ENCODE measurements at regions not wholly inside any gene's neighbourhood (a gene's known extent, or its start where the extent isn't known, plus 50 kb on each side); places are given as distances from the start of the nearest gene placed in this dataset.
"Not testable (repeated sequence)": the region's sequence is repeated elsewhere in the genome, so short reads cannot be mapped to it uniquely, and the experiment has no call there.

DNA sequence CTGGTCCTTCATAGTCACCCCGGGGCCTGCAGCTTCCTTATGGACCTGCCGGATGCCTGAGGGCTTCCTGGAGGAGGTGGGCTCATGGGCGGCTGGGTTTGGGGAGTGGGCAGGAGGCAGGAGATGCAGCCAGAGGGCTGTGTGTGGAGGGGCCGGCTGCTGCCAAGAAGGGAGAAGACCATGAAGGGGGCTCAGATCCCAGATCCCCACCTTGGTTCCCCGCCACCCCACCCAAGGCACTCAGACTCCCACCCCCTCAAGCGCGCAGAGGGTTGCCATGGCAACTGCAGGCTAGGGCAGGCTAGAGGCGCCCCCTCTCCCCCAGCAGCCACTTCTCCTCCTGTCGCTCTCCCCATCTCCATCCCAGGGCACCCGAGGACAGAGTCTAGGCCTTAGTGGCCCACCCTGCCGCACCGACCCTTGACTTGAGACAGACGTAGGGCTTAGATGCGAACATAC is 104.5 kb downstream of the CRLF3 start:
- Mint-ChIP-seq H3K4me3 (ENCODE audit: unreplicated experiment) (no peak overlapping the region), H3K4me1 (ENCODE audit: low read depth) (peaks cover 3% of the 10 kb centered on the region), H3K9me3 (ENCODE audit: low read depth) (no peaks in the 10 kb centered on the region), H3K36me3 (ENCODE audit: low read depth) (peaks cover 2% of the 10 kb centered on the region), H3K27ac (ENCODE audit: unreplicated experiment) (no peak overlapping the region), H3K27me3 (ENCODE audit: low read depth) (no peaks in the 10 kb centered on the region)
- TF ChIP-seq, protein P1, sequence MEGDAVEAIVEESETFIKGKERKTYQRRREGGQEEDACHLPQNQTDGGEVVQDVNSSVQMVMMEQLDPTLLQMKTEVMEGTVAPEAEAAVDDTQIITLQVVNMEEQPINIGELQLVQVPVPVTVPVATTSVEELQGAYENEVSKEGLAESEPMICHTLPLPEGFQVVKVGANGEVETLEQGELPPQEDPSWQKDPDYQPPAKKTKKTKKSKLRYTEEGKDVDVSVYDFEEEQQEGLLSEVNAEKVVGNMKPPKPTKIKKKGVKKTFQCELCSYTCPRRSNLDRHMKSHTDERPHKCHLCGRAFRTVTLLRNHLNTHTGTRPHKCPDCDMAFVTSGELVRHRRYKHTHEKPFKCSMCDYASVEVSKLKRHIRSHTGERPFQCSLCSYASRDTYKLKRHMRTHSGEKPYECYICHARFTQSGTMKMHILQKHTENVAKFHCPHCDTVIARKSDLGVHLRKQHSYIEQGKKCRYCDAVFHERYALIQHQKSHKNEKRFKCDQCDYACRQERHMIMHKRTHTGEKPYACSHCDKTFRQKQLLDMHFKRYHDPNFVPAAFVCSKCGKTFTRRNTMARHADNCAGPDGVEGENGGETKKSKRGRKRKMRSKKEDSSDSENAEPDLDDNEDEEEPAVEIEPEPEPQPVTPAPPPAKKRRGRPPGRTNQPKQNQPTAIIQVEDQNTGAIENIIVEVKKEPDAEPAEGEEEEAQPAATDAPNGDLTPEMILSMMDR (IDR thresholded peaks at IDR 0.05): no peak
- DNase-seq (ENCODE audit: low spot score): peak; percentile 72

DNA sequence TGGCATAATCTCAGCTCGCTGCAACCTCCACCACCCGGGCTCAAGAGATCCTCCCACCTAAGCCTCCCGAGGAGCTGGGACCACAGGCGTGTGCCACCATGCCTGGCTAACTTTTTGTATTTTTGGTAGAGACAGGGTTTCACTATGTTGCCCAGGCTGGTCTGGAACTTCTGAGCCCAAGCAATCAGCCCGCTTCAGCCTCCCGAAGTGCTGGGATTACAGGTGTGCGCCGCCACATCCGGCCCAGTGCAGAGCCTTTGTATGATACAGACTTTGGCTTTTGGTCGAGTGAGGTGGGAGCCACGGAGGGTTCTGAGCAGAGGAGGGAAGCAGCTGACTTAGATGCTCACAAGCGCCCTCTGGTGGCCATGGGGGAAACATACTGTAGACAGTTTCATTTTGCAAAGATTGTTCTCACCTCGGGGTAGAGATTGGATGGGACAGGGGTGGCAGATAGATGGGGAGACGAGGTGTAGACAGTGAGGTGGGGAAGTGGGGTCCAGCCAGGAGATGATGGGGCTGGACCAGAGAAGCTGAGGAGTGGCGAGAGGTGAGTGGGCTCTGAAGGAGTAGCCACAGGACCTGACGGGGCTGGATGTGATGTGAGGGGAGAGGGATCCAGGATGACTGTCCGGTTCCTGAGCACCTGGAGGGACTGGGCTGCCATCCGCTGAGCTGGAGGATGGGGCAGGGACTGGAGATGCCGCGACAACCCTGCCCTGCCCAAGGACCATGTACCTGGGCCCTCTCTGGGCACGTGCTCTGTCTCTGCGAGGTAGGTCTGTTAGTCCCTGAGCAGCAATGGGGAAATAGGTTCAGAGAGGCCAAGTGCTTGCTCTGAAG is 105.1 kb downstream of the CRLF3 start:
- H3K36me3 Mint-ChIP-seq (ENCODE audit: low read depth); H3K4me3 Mint-ChIP-seq (ENCODE audit: unreplicated experiment); H3K27me3 Mint-ChIP-seq (ENCODE audit: low read depth); H3K9me3 Mint-ChIP-seq (ENCODE audit: low read depth); H3K4me1 Mint-ChIP-seq (ENCODE audit: low read depth): not testable (repeated sequence)
- DNase-seq (ENCODE audit: low spot score): peak; percentile 70
- peak overlapping the region; percentile 67 for H3K27ac Mint-ChIP-seq (ENCODE audit: unreplicated experiment)
- TF ChIP-seq, protein P1 (IDR thresholded peaks at IDR 0.05): peak; percentile 84

DNA sequence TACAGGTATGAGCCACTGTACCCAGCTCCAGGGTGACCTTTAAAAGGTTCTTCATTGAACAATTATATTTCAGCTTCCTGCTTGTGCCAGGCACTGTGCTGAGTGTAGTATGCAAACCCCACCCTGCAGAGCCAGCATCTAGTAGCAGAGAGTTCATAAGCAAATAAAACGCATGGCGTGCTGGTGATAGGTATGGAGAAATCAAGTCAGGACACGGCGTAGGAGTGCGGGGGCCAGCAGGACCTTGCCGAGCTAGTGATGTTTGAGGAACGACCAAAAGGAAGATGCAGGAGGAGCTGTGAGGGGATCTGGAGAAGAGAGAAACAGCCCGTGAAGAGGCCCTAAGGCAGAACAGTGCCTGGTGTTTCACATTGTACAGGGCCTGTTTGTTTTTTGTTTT is 105.8 kb downstream of the CRLF3 start:
- not testable (repeated sequence) for H3K27me3 Mint-ChIP-seq (ENCODE audit: low read depth); H3K4me3 Mint-ChIP-seq (ENCODE audit: unreplicated experiment); H3K4me1 Mint-ChIP-seq (ENCODE audit: low read depth); H3K36me3 Mint-ChIP-seq (ENCODE audit: low read depth); H3K9me3 Mint-ChIP-seq (ENCODE audit: low read depth); H3K27ac Mint-ChIP-seq (ENCODE audit: unreplicated experiment)
- peak; percentile 44 for DNase-seq (ENCODE audit: low spot score)

DNA sequence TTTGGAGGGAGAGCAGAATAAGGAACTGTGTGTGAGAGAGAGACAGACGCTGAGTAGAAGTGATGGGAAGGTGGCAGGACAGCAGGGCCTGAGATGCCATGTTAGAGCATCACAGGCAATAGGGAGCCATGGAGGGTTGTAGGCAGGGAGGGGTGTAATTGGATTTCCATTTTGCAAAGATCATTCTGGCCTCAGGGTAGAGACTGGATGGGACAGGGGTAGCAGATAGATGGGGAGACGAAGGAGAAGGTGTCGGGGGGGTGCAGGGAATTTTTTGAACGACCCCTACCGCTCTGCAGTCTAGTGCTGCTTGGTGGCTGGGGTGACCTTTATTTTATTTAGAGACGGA is 106.4 kb downstream of the CRLF3 start:
- not testable (repeated sequence) for H3K4me3 Mint-ChIP-seq (ENCODE audit: unreplicated experiment); DNase-seq (ENCODE audit: low spot score); H3K27ac Mint-ChIP-seq (ENCODE audit: unreplicated experiment); H3K9me3 Mint-ChIP-seq (ENCODE audit: low read depth); H3K36me3 Mint-ChIP-seq (ENCODE audit: low read depth); H3K4me1 Mint-ChIP-seq (ENCODE audit: low read depth); H3K27me3 Mint-ChIP-seq (ENCODE audit: low read depth)

DNA sequence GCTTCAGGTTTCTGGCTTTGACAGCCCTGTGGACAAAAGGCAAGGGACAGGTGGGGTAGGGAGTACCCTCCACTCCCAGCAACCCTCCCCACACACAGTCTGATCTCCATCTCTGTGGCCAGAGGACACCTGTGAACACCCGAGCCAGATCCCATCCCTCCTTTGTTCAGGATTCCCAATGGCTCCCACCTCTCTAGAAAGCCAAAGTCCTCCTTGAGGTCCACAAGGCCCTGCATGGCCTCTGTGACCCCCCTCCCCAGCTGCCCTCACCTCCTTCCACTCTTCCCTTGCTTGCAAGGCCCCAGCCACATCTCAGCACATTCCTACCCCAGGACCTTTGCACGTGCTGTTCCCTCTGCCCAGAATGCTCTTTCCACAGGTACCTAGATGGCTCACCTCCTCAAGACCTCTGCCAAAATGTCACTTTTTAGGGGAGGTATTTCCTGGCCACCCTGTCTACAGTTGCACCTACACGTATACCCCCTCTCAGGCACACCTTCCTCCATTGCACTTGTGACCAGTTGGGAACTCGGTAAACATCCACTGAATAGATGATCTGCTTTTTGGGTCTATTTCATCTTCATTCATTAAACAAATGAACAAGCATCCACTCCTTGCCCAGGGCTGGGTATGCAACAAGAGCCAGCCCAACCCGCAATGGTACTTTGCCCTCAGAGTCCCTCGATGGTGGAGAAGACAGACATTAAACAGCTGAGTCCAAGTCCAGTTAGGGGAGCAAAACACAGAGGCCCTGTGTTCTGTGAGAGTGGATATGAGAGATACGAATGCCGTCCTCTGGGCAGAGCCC is 107.0 kb downstream of the CRLF3 start:
- Mint-ChIP-seq H3K4me3 (ENCODE audit: unreplicated experiment) (no peak overlapping the region), H3K9me3 (ENCODE audit: low read depth) (no peaks in the 10 kb centered on the region), H3K36me3 (ENCODE audit: low read depth) (peaks cover 2% of the 10 kb centered on the region), H3K4me1 (ENCODE audit: low read depth) (peaks cover 12% of the 10 kb centered on the region), H3K27me3 (ENCODE audit: low read depth) (no peaks in the 10 kb centered on the region), H3K27ac (ENCODE audit: unreplicated experiment) (no peak overlapping the region)
- DNase-seq (ENCODE audit: low spot score): peak; percentile 30
- TF ChIP-seq, protein P1 (IDR thresholded peaks at IDR 0.05): no peak

DNA sequence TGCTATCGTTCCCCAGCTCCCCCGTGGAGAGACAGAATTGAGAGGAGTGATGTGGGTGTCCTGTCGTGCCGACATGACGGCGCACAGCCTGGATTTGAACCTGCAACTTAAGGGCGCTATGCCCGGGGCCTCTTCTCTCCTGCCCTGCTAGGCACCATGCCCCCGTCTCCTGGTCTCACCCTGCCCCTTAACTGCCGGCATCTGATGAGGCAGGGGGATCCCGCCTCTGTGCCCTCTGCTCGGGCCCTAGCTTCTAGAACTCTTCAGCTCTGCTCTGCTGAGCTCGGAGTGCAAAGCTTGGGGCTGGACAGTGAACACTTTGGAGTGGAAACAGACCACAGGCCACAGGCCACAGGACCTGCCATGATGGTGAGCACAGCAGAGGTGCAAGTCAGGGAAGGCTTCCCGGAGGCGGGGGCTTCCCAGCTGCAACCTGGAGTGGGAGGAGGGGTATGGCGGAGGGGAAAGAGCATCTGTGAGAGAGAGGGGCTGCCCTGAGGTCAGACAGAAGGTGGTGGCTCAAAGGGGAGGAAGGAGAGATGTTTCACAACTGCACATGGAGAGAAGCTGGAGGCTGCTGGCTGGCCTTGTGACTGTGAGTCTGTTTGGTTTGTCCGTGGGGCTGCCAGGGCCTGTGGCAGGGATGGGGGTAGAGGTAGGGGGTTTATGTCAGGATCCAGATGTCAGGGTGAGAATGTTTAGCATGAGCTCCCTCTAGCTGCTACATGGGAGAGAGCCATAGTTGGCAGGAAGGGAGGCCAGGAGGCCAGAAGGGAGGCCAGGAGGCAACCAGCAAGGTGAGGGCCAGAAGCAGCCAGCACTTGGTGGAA is 107.8 kb downstream of the CRLF3 start:
- H3K9me3 Mint-ChIP-seq (ENCODE audit: low read depth): no peaks in the 10 kb centered on the region
- H3K4me3 Mint-ChIP-seq (ENCODE audit: unreplicated experiment): no peak overlapping the region
- H3K4me1 Mint-ChIP-seq (ENCODE audit: low read depth): peaks cover 12% of the 10 kb centered on the region
- no peak overlapping the region for H3K27ac Mint-ChIP-seq (ENCODE audit: unreplicated experiment)
- no peaks in the 10 kb centered on the region for H3K27me3 Mint-ChIP-seq (ENCODE audit: low read depth)
- peaks cover 2% of the 10 kb centered on the region for H3K36me3 Mint-ChIP-seq (ENCODE audit: low read depth)
- DNase-seq (ENCODE audit: low spot score): peak; percentile 77
- TF ChIP-seq, protein P1 (IDR thresholded peaks at IDR 0.05): peak; percentile 57
